ENCODE measurements at regions not wholly inside any gene's neighbourhood (a gene's known extent, or its start where the extent isn't known, plus 50 kb on each side); places are given as distances from the start of the nearest gene placed in this dataset.

- TF ChIP-seq, protein P1, sequence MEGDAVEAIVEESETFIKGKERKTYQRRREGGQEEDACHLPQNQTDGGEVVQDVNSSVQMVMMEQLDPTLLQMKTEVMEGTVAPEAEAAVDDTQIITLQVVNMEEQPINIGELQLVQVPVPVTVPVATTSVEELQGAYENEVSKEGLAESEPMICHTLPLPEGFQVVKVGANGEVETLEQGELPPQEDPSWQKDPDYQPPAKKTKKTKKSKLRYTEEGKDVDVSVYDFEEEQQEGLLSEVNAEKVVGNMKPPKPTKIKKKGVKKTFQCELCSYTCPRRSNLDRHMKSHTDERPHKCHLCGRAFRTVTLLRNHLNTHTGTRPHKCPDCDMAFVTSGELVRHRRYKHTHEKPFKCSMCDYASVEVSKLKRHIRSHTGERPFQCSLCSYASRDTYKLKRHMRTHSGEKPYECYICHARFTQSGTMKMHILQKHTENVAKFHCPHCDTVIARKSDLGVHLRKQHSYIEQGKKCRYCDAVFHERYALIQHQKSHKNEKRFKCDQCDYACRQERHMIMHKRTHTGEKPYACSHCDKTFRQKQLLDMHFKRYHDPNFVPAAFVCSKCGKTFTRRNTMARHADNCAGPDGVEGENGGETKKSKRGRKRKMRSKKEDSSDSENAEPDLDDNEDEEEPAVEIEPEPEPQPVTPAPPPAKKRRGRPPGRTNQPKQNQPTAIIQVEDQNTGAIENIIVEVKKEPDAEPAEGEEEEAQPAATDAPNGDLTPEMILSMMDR (IDR thresholded peaks at IDR 0.05 in 2 of 3, conservative IDR thresholded peaks at IDR 0.05 in 1 of 3; ENCODE audit: control insufficient read depth in 2 of 3, extremely low read depth in 1 of 3, insufficient read depth in 1 of 3, low read depth in 3 of 3, low read length in 3 of 3) = no peak
- TF ChIP-seq, protein P2, sequence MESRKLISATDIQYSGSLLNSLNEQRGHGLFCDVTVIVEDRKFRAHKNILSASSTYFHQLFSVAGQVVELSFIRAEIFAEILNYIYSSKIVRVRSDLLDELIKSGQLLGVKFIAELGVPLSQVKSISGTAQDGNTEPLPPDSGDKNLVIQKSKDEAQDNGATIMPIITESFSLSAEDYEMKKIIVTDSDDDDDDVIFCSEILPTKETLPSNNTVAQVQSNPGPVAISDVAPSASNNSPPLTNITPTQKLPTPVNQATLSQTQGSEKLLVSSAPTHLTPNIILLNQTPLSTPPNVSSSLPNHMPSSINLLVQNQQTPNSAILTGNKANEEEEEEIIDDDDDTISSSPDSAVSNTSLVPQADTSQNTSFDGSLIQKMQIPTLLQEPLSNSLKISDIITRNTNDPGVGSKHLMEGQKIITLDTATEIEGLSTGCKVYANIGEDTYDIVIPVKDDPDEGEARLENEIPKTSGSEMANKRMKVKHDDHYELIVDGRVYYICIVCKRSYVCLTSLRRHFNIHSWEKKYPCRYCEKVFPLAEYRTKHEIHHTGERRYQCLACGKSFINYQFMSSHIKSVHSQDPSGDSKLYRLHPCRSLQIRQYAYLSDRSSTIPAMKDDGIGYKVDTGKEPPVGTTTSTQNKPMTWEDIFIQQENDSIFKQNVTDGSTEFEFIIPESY (IDR thresholded peaks at IDR 0.05) = no peak
- TF ChIP-seq HCFC1 (IDR thresholded peaks at IDR 0.05; ENCODE audit: low read length) (no peak), MYC (IDR thresholded peaks at IDR 0.05; ENCODE audit: insufficient read depth, insufficient read length, insufficient replicate concordance, low read length, severe bottlenecking) (no peak), CBFB (IDR thresholded peaks at IDR 0.05; ENCODE audit: low read depth) (no peak), ETV6 (conservative IDR thresholded peaks at IDR 0.05 in 1 of 2, IDR thresholded peaks at IDR 0.05 in 1 of 2; ENCODE audit: borderline replicate concordance in 1 of 2, low read depth in 1 of 2) (no peak), STAT3 (IDR thresholded peaks at IDR 0.05; ENCODE audit: low read depth, low read length) (no peak)
Observed at GRCh38 chr20:5670874-5671273, 60.1 kb upstream of the GPCPD1 start.

All from GM12878 (cell line).